K562 (cell line): ENCODE measurements at regions not wholly inside any gene's neighbourhood (a gene's known extent, or its start where the extent isn't known, plus 50 kb on each side); places are given as distances from the start of the nearest gene placed in this dataset.
A peak's percentile ranks its signal among the peaks of the same experiment; 100 is the strongest.

Experiments
- BRF1 ChIP-seq: IDR thresholded peaks from 3 replicates; pipeline ENCODE4 v1.6.1; 2011; ENCODE audit warnings: borderline replicate concordance, mild to moderate bottlenecking; ENCODE audit not compliant: insufficient read length; ENCODE audit errors: extremely low read depth
- CEBPG ChIP-seq, 3 experiments: fragments of 200-800 bp in 1 of 3; sonication (Bioruptor generic) in 1 of 3; sonication (generic) in 1 of 3; formaldehyde crosslinking in 1 of 3; IDR thresholded peaks in 2 of 3; conservative IDR thresholded peaks in 1 of 3; 2 replicates each; pipeline versions ENCODE4 v1.6.1 to v1.8.0; 2016 to 2022; ENCODE audit warnings: missing compliant biosample characterization in 2 of 3, missing genetic modification characterization in 2 of 3, mild to moderate bottlenecking in 1 of 3, missing genetic modification reagents in 1 of 3
- ESRRA ChIP-seq: fragments of 450-650 bp; IDR thresholded peaks from 2 replicates; pipeline ENCODE4 v1.6.1; 2014; ENCODE audit warnings: low read depth, mild to moderate bottlenecking, moderate library complexity, borderline replicate concordance
- MYBL2 ChIP-seq, 2 experiments: fragments of 450-650 bp in 1 of 2; sonication (generic) in 1 of 2; formaldehyde crosslinking in 1 of 2; IDR thresholded peaks; 2 replicates each; pipeline versions ENCODE4 v1.6.1 to v1.8.1; 2017 to 2022; ENCODE audit warnings: borderline replicate concordance in 1 of 2, inconsistent platforms in 1 of 2, low read depth in 1 of 2, mild to moderate bottlenecking in 1 of 2, missing genetic modification reagents in 1 of 2, moderate library complexity in 1 of 2
- SMARCE1 ChIP-seq: fragments of 450-650 bp; IDR thresholded peaks from 2 replicates; pipeline ENCODE4 v1.7.1; 2016; ENCODE audit warnings: mild to moderate bottlenecking
- ZBTB7A ChIP-seq: IDR thresholded peaks from 2 replicates; pipeline ENCODE4 v1.6.1; 2011; ENCODE audit warnings: low read depth, mild to moderate bottlenecking, low read length, moderate library complexity, borderline replicate concordance; ENCODE audit not compliant: control insufficient read depth
- TF ChIP-seq, protein P1 (sequence below), 2 experiments: fragments of 450-650 bp; IDR thresholded peaks; 2 replicates each; pipeline ENCODE4 v1.6.1; 2016; ENCODE audit warnings: mild to moderate bottlenecking in 2 of 2, borderline replicate concordance in 1 of 2, low read depth in 1 of 2, moderate library complexity in 1 of 2
- TF ChIP-seq, protein P2 (sequence below): sonication (generic); formaldehyde crosslinking; IDR thresholded peaks from 2 replicates; pipeline ENCODE4 v1.9.0; 2022; ENCODE audit warnings: mild to moderate bottlenecking, missing genetic modification reagents
- TF ChIP-seq, protein P3 (sequence below): fragments of 450-650 bp; IDR thresholded peaks from 2 replicates; pipeline ENCODE4 v1.6.1; 2018; ENCODE audit not compliant: partially characterized antibody
- TF ChIP-seq, protein P4 (sequence below): fragments of 200-800 bp; sonication (Bioruptor generic); IDR thresholded peaks from 2 replicates; pipeline ENCODE4 v1.6.1; 2017; ENCODE audit warnings: missing genetic modification characterization, missing compliant biosample characterization

DNA sequence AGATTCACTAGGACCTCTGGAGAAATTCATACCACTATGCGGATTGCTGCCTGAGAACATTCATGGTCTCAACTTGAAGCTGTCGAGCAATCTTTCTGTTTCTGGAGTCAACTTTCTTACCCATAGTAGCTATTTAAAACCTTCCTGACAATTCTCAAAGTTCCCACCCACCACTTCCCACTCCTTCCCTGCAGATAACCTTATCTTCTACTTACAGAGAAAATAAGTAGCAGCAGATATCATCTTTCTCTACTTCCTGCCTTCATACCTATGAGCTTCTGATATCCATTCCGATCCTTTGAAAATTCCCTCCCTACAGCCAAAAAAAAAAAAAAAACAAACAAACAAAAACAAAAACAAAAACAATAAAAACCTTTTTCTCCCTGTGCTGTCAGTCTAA lies 81.2 kb upstream of the CYRIA start (continued):
- TF ChIP-seq, protein P1, sequence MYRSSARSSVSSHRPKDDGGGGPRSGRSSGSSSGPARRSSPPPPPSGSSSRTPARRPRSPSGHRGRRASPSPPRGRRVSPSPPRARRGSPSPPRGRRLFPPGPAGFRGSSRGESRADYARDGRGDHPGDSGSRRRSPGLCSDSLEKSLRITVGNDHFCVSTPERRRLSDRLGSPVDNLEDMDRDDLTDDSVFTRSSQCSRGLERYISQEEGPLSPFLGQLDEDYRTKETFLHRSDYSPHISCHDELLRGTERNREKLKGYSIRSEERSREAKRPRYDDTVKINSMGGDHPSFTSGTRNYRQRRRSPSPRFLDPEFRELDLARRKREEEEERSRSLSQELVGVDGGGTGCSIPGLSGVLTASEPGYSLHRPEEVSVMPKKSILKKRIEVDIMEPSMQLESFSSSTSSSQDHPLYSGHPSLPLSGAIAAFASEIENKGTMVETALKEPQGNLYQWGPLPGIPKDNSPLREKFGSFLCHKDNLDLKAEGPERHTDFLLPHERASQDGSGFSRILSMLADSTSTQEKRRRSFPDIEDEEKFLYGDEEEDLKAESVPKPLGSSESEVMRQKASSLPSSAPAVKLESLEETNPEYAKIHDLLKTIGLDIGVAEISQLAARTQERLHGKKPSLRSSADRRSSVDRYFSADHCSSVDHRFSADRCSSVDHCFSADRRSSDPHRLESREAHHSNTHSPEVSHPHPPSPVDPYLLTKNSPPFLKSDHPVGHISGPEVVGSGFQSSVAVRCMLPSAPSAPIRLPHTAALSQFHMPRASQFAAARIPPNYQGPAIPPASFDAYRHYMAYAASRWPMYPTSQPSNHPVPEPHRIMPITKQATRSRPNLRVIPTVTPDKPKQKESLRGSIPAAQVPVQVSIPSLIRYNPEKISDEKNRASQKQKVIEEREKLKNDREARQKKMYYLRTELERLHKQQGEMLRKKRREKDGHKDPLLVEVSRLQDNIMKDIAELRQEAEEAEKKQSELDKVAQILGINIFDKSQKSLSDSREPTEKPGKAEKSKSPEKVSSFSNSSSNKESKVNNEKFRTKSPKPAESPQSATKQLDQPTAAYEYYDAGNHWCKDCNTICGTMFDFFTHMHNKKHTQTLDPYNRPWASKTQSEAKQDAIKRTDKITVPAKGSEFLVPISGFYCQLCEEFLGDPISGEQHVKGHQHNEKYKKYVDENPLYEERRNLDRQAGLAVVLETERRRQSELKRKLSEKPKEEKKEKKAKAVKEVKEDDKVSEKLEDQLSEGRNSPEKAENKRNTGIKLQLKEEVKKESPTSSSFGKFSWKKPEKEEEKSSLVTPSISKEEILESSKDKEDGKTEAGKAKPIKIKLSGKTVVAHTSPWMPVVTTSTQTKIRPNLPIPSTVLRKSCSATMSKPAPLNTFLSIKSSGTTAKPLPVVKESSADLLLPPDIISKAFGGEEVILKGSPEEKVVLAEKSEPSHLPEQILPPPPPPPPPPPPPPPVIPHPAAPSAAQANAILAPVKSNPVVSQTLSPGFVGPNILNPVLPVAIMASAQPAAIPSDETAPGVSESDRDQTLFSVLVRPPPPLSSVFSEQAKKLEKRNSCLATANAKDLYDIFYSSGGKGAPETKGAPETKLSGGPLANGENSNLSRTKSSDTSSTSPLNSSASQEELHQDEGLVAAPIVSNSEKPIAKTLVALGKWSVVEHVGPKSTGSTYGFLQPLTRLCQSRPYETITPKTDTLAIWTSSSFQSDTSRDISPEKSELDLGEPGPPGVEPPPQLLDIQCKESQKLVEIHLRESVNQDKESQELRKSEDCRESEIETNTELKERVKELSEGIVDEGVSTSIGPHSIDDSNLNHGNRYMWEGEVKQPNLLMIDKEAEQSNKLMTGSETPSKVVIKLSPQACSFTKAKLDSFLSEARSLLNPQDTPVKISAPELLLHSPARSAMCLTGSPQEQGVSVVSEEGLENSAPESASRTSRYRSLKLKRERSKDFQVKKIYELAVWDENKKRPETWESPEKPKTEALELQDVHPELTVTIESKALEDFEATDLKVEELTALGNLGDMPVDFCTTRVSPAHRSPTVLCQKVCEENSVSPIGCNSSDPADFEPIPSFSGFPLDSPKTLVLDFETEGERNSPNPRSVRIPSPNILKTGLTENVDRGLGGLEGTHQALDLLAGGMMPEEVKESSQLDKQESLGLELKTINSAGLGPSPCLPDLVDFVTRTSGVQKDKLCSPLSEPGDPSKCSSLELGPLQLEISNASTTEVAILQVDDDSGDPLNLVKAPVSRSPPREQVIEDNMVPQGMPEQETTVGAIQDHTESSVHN (IDR thresholded peaks at IDR 0.05; ENCODE audit: borderline replicate concordance in 1 of 2, low read depth in 1 of 2): no peak
- no peak for TF ChIP-seq CEBPG (CRISPR knock-in tag; IDR thresholded peaks at IDR 0.05)
- no peak for TF ChIP-seq CEBPG (tag; conservative IDR thresholded peaks at IDR 0.05 in 1 of 2, IDR thresholded peaks at IDR 0.05 in 1 of 2)
- TF ChIP-seq ZBTB7A: no peak
- TF ChIP-seq, protein P2, sequence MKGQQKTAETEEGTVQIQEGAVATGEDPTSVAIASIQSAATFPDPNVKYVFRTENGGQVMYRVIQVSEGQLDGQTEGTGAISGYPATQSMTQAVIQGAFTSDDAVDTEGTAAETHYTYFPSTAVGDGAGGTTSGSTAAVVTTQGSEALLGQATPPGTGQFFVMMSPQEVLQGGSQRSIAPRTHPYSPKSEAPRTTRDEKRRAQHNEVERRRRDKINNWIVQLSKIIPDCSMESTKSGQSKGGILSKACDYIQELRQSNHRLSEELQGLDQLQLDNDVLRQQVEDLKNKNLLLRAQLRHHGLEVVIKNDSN (CRISPR knock-in tag): no peak
- TF ChIP-seq BRF1: no peak
- peak; percentile 92; the same call in 1 of the 2 replicates for TF ChIP-seq SMARCE1
- TF ChIP-seq MYBL2 (IDR thresholded peaks at IDR 0.05; ENCODE audit: low read depth): no peak
- no peak for TF ChIP-seq MYBL2 (CRISPR knock-in tag; IDR thresholded peaks at IDR 0.05; ENCODE audit: borderline replicate concordance)
- TF ChIP-seq, protein P3, sequence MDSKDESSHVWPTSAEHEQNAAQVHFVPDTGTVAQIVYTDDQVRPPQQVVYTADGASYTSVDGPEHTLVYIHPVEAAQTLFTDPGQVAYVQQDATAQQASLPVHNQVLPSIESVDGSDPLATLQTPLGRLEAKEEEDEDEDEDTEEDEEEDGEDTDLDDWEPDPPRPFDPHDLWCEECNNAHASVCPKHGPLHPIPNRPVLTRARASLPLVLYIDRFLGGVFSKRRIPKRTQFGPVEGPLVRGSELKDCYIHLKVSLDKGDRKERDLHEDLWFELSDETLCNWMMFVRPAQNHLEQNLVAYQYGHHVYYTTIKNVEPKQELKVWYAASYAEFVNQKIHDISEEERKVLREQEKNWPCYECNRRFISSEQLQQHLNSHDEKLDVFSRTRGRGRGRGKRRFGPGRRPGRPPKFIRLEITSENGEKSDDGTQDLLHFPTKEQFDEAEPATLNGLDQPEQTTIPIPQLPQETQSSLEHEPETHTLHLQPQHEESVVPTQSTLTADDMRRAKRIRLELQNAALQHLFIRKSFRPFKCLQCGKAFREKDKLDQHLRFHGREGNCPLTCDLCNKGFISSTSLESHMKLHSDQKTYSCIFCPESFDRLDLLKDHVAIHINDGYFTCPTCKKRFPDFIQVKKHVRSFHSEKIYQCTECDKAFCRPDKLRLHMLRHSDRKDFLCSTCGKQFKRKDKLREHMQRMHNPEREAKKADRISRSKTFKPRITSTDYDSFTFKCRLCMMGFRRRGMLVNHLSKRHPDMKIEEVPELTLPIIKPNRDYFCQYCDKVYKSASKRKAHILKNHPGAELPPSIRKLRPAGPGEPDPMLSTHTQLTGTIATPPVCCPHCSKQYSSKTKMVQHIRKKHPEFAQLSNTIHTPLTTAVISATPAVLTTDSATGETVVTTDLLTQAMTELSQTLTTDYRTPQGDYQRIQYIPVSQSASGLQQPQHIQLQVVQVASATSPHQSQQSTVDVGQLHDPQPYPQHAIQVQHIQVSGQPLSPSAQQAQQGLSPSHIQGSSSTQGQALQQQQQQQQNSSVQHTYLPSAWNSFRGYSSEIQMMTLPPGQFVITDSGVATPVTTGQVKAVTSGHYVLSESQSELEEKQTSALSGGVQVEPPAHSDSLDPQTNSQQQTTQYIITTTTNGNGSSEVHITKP: no peak
- TF ChIP-seq ESRRA: no peak
- TF ChIP-seq, protein P4, sequence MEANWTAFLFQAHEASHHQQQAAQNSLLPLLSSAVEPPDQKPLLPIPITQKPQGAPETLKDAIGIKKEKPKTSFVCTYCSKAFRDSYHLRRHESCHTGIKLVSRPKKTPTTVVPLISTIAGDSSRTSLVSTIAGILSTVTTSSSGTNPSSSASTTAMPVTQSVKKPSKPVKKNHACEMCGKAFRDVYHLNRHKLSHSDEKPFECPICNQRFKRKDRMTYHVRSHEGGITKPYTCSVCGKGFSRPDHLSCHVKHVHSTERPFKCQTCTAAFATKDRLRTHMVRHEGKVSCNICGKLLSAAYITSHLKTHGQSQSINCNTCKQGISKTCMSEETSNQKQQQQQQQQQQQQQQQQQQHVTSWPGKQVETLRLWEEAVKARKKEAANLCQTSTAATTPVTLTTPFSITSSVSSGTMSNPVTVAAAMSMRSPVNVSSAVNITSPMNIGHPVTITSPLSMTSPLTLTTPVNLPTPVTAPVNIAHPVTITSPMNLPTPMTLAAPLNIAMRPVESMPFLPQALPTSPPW (CRISPR knock-in tag): no peak
